Transverse colon (tissue), 4 donors: ENCODE measurements at regions not wholly inside any gene's neighbourhood (a gene's known extent, or its start where the extent isn't known, plus 50 kb on each side); places are given as distances from the start of the nearest gene placed in this dataset.

Experiments
- DNase-seq: peaks from one replicate; pipeline ENCODE4 v3.0.0-alpha.2; 2019
- H3K27ac ChIP-seq, 4 donors: fragments of 200-600 bp; sonication (generic); 2 replicates each; pipeline ENCODE4 v1.5.1; 2016 to 2018; ENCODE audit warnings: inconsistent platforms in 4 of 4
- H3K27me3 ChIP-seq: fragments of 200-600 bp; sonication (generic); 2 replicates; pipeline ENCODE4 v1.5.1; 2017; ENCODE audit warnings: inconsistent platforms
- H3K36me3 ChIP-seq, 4 donors: fragments of 200-600 bp; sonication (generic); 2 replicates each; pipeline ENCODE4 v1.5.1; 2017 to 2019; ENCODE audit warnings: inconsistent platforms in 4 of 4
- H3K4me1 ChIP-seq, 4 donors: fragments of 200-600 bp; sonication (generic); 2 replicates each; pipeline ENCODE4 v1.5.1; 2017 to 2020; ENCODE audit warnings: inconsistent platforms in 4 of 4
- H3K4me3 ChIP-seq, 4 donors: fragments of 200-600 bp; sonication (generic); 1 replicate in 1 of 4; 2 replicates in 3 of 4; pipeline versions ENCODE4 v1.5.1 to v1.6.1; 2017 to 2019; ENCODE audit warnings: inconsistent platforms in 4 of 4
- H3K9me3 ChIP-seq, 2 donors: fragments of 200-600 bp; sonication (generic); 2 replicates each; pipeline ENCODE4 v1.5.1; 2017 to 2019; ENCODE audit warnings: inconsistent platforms in 2 of 2
- EP300 ChIP-seq: sonication (generic); formaldehyde crosslinking; IDR thresholded peaks from one replicate; pipeline ENCODE4 v1.6.1; 2017; ENCODE audit warnings: antibody characterized with exemption, low read depth
- POLR2A ChIP-seq: fragments of 450-650 bp; IDR thresholded peaks from one replicate; pipeline ENCODE4 v1.6.1; 2016; ENCODE audit warnings: antibody characterized with exemption, mild to moderate bottlenecking, moderate library complexity
- POLR2AphosphoS5 ChIP-seq, 3 donors: sonication (generic); formaldehyde crosslinking; IDR thresholded peaks; one replicate each; pipeline ENCODE4 v1.6.1; 2016; ENCODE audit warnings: antibody characterized with exemption in 3 of 3
- WGBS, 2 donors: methylation state at CpG; one replicate each; pipeline ENCODE4 v1.1.5; 2018; ENCODE audit warnings: low coverage in 1 of 2; 5-methylcytosine and 5-hydroxymethylcytosine counted together
- in situ Hi-C, 4 donors: fragments of 200-750 bp; cut with MboI; loops; one replicate each; pipeline versions ENCODE4 v1.15.0 to v1.15.1; 2017; ENCODE audit warnings: low sequenced_read_pairs in 3 of 4, low pct_ligation_motif_present in 1 of 4, low pct_unique_long_range_greater_than_20kb in 1 of 4
- intact Hi-C: fragments of 100-400 bp; cut with DNase I; formaldehyde crosslinking; loops from one replicate; pipeline ENCODE4 v1.15.1; 2023; ENCODE audit warnings: low total_unique reads
- TF ChIP-seq, protein P1 (sequence below), 5 experiments: fragments of 200-600 bp in 3 of 5; fragments of 450-650 bp in 2 of 5; sonication (generic) in 3 of 5; IDR thresholded peaks; 1 replicate in 2 of 5; 2 replicates in 3 of 5; pipeline ENCODE4 v1.5.1; 2016 to 2017; ENCODE audit warnings: antibody characterized with exemption in 5 of 5, inconsistent platforms in 3 of 5, mild to moderate bottlenecking in 2 of 5, moderate library complexity in 1 of 5

DNA sequence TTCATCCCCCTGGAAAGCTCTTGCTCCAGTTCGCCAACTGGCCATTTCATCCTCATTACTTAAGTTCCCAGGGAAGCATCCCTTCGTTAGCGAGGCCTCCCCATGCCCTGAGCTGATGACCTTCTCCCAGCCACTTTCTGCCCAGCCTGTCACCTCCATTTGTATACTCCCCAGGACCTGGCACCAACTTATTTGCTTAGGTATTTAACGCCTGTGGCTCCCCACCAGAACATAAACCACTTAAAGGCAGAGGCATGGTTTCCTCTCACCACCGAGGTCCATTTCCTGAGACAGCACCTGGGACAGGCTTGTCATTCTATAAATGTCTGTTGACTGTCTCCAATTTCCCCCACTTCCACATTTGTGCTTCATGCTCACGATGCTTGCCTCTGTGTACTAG lies 189.0 kb downstream of the ZNF621 start:
- no peaks in the 10 kb centered on the region for H3K9me3 ChIP-seq
- DNase-seq, result no peak
- no peaks in the 10 kb centered on the region for H3K27me3 ChIP-seq
- in situ Hi-C loops, result no loop called here
- H3K4me1 ChIP-seq, result no peaks in the 10 kb centered on the region
- TF ChIP-seq EP300 (no peak), POLR2A (no peak), POLR2AphosphoS5 (IDR thresholded peaks at IDR 0.05) (no peak)
- TF ChIP-seq, protein P1, sequence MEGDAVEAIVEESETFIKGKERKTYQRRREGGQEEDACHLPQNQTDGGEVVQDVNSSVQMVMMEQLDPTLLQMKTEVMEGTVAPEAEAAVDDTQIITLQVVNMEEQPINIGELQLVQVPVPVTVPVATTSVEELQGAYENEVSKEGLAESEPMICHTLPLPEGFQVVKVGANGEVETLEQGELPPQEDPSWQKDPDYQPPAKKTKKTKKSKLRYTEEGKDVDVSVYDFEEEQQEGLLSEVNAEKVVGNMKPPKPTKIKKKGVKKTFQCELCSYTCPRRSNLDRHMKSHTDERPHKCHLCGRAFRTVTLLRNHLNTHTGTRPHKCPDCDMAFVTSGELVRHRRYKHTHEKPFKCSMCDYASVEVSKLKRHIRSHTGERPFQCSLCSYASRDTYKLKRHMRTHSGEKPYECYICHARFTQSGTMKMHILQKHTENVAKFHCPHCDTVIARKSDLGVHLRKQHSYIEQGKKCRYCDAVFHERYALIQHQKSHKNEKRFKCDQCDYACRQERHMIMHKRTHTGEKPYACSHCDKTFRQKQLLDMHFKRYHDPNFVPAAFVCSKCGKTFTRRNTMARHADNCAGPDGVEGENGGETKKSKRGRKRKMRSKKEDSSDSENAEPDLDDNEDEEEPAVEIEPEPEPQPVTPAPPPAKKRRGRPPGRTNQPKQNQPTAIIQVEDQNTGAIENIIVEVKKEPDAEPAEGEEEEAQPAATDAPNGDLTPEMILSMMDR (IDR thresholded peaks at IDR 0.05), result no peak
- H3K4me3 ChIP-seq, result no peak overlapping the region
- H3K36me3 ChIP-seq, result no peaks in the 10 kb centered on the region
- no peak overlapping the region for H3K27ac ChIP-seq
- 80 to 84% methylated on average over 5 to 6 of the region's 6 CpGs for WGBS, 2 donors
- intact Hi-C loops, result no loop called here

GRCh38 chr3:40714771-40715345 lies 190.1 kb downstream of the ZNF621 start:
- Histone ChIP-seq H3K27me3 (no peaks in the 10 kb centered on the region), H3K4me3 (no peak overlapping the region), H3K9me3 (no peaks in the 10 kb centered on the region), H3K27ac (no peak overlapping the region), H3K4me1 (peaks cover 0 to 2% (median 0%) of the 10 kb centered on the region in 4 donors), H3K36me3 (no peaks in the 10 kb centered on the region)
- intact Hi-C loops, result no loop called here
- 72 to 78% methylated on average over 10 of the region's 10 CpGs for WGBS, 2 donors
- no peak for DNase-seq
- in situ Hi-C loops, result no loop called here
- TF ChIP-seq POLR2A (no peak), POLR2AphosphoS5 (IDR thresholded peaks at IDR 0.05) (no peak), EP300 (no peak)
- TF ChIP-seq, protein P1 (IDR thresholded peaks at IDR 0.05), result no peak

DNA sequence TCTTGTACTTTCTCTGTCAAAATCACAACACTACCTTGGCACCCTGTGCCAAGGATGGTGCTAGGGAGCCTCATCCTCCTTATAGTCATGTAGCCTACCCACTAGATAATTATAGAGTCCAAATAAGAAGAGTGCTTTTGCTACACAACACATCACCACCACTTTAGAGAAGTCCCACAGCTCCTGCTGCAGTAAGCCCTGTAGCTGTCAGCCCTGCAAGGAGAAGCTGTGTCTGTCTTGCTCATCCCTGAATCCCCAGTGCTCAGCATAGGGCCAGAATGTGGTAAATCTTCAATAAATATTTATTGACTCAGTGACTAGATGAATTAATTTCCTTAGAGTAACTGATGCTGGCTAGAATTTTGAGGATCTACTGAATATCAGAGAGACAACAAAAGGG lies 190.8 kb downstream of the ZNF621 start:
- Histone ChIP-seq H3K9me3 (no peaks in the 10 kb centered on the region), H3K4me3 (no peak overlapping the region), H3K36me3 (no peaks in the 10 kb centered on the region), H3K4me1 (peaks cover 0 to 7% (median 0%) of the 10 kb centered on the region in 4 donors), H3K27me3 (no peaks in the 10 kb centered on the region), H3K27ac (no peak overlapping the region)
- no peak for DNase-seq
- intact Hi-C loops, result no loop called here
- TF ChIP-seq EP300, result no peak
- TF ChIP-seq, protein P1 (IDR thresholded peaks at IDR 0.05), result no peak
- no peak for TF ChIP-seq POLR2AphosphoS5 (IDR thresholded peaks at IDR 0.05)
- TF ChIP-seq POLR2A, result no peak
- in situ Hi-C loops, result no loop called here

- DNase-seq, result no peak
- H3K4me1 ChIP-seq, result peaks cover 0 to 7% (median 0%) of the 10 kb centered on the region in 4 donors
- TF ChIP-seq, protein P1 (IDR thresholded peaks at IDR 0.05), result no peak
- TF ChIP-seq POLR2A, result no peak
- TF ChIP-seq POLR2AphosphoS5 (IDR thresholded peaks at IDR 0.05), result no peak
- H3K4me3 ChIP-seq, result no peak overlapping the region
- H3K36me3 ChIP-seq, result no peaks in the 10 kb centered on the region
- H3K9me3 ChIP-seq, result no peaks in the 10 kb centered on the region
- intact Hi-C loops (no loop called here), in situ Hi-C loops (no loop called here)
- 93% methylated on average over 1 of the region's 1 CpG; no CpG with 5 or more reads in 1 of the 2 donors for WGBS, 2 donors
- no peaks in the 10 kb centered on the region for H3K27me3 ChIP-seq
- H3K27ac ChIP-seq, result no peak overlapping the region
Observed at GRCh38 chr3:40717471-40717870, 192.7 kb downstream of the ZNF621 start.
